BJ (cell line): ENCODE measurements at regions not wholly inside any gene's neighbourhood (a gene's known extent, or its start where the extent isn't known, plus 50 kb on each side); places are given as distances from the start of the nearest gene placed in this dataset.

Experiments
- CTCF ChIA-PET: fragments of 350-600 bp; formaldehyde crosslinking; extraction: SDS; loops from one replicate; lab custom pipeline; 2021; ENCODE audit warnings: antibody characterized with exemption, inconsistent platforms; lab: Yijun Ruan, JAX
- POLR2A ChIA-PET: fragments of 300-600 bp; sonication (Branson Sonifier 250); formaldehyde crosslinking; extraction: SDS; loops from one replicate; lab custom pipeline; 2021; ENCODE audit warnings: antibody characterized with exemption; lab: Charles Lee
- DNase-seq: peaks from one replicate; pipeline ENCODE4 v3.0.0-alpha.2; 2011; ENCODE audit warnings: low read depth
- H3K27me3 ChIP-seq: 2 replicates; pipeline ENCODE4 v1.6.0; 2011; ENCODE audit warnings: low read length; ENCODE audit not compliant: control insufficient read depth, insufficient read depth
- H3K36me3 ChIP-seq: 2 replicates; pipeline ENCODE4 v1.5.1; 2011; ENCODE audit warnings: low read length; ENCODE audit not compliant: control insufficient read depth, insufficient read depth
- H3K4me3 ChIP-seq: 2 replicates; pipeline ENCODE4 v1.5.1; 2011; ENCODE audit warnings: low read depth, mild to moderate bottlenecking, control low read depth, low read length
- CTCF ChIP-seq: IDR thresholded peaks from 2 replicates; pipeline ENCODE4 v1.5.1; 2011; ENCODE audit warnings: low read depth, mild to moderate bottlenecking, control low read depth, inconsistent platforms, low read length, moderate library complexity; ENCODE audit not compliant: insufficient read depth

DNA sequence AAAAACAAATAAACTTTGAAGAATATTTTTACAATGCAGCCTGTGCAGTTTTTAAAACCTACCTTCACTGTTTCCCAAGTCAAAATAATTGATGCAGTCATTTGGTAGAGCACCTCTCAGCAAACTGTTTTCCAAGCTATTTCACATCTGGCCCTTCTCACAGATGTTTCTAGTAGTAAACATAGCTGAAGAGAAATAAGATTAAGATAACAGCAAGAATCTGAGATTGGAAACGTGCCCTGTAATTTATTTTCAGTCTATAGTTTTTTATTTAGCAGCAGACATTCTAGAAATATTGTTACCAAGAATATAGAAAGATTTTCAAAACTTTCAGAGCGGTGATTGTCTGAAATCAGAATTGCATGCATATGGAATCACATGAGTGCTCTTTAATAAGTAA, 440.2 kb downstream of the TRIB2 start:
- DNase-seq = no peak
- Histone ChIP-seq H3K4me3 (no peak overlapping the region), H3K36me3 (no peaks in the 10 kb centered on the region), H3K27me3 (no peaks in the 10 kb centered on the region)
- ChIA-PET POLR2A (no interaction called here), CTCF (no interaction called here)
- no peak for TF ChIP-seq CTCF

GRCh38 chr2:13158466-13158865, 441.7 kb downstream of the TRIB2 start:
- ChIA-PET CTCF (interaction anchor here (1.2 kb wide), 1 partner anchor 28 kb away, joined by 3 read pairs; no protein-coding TSS in a partner anchor), POLR2A (no interaction called here)
- Histone ChIP-seq H3K4me3 (no peak overlapping the region), H3K36me3 (no peaks in the 10 kb centered on the region), H3K27me3 (no peaks in the 10 kb centered on the region)
- no peak for DNase-seq
- TF ChIP-seq CTCF = no peak

DNA sequence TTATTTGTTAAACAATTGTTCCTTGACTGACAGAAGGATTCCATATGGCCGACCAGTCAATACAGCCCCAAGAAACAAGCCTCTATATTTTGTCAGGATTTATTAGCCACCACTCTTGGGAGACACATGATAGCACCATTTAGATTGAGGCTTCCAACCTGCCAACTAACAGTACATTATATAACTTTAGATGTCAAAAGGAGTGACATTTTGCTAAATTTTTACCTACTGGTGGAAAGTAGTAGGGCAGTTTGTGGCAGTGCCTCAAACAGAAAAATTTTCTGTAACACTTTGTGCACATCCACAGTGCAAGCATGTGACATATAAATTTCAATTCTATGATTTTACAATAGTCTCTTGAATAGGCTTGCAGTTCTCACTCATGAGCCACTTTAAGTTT, 464.0 kb downstream of the TRIB2 start:
- H3K36me3 ChIP-seq = no peaks in the 10 kb centered on the region
- TF ChIP-seq CTCF = no peak
- POLR2A ChIA-PET = no interaction called here
- H3K4me3 ChIP-seq = no peak overlapping the region
- no peak for DNase-seq
- CTCF ChIA-PET = no interaction called here
- H3K27me3 ChIP-seq = no peaks in the 10 kb centered on the region

GRCh38 chr2:13193075-13193474, 476.3 kb downstream of the TRIB2 start:
- no peak for TF ChIP-seq CTCF
- H3K27me3 ChIP-seq = no peaks in the 10 kb centered on the region
- H3K4me3 ChIP-seq = no peak overlapping the region
- CTCF ChIA-PET = no interaction called here
- POLR2A ChIA-PET = no interaction called here
- no peak for DNase-seq
- H3K36me3 ChIP-seq = no peaks in the 10 kb centered on the region

GRCh38 chr2:13193900-13194299, 477.2 kb downstream of the TRIB2 start:
- TF ChIP-seq CTCF = no peak
- no peak for DNase-seq
- Histone ChIP-seq H3K4me3 (no peak overlapping the region), H3K27me3 (no peaks in the 10 kb centered on the region), H3K36me3 (no peaks in the 10 kb centered on the region)
- ChIA-PET POLR2A (no interaction called here), CTCF (no interaction called here)
